ENCODE measurements at regions not wholly inside any gene's neighbourhood (a gene's known extent, or its start where the extent isn't known, plus 50 kb on each side); places are given as distances from the start of the nearest gene placed in this dataset.

- Histone ChIP-seq H3K27me3 (ENCODE audit: control insufficient read depth, insufficient read depth, low read length) (no peaks in the 10 kb centered on the region), H3K9me3 (ENCODE audit: control insufficient read depth, insufficient read depth, low read length) (no peaks in the 10 kb centered on the region), H2AK9ac (replicated peaks; ENCODE audit: low read depth, low read length, poor library complexity) (no peak overlapping the region), H3K4ac (ENCODE audit: low read depth, low read length) (no peak overlapping the region), H3K9me1 (ENCODE audit: insufficient read depth, low read length) (no peaks in the 10 kb centered on the region), H3K27ac (ENCODE audit: insufficient read depth, low read length) (no peak overlapping the region), H4K5ac (ENCODE audit: low read depth, low read length) (no peak overlapping the region), H3K14ac (replicated peaks; ENCODE audit: low read depth, low read length) (no peak overlapping the region), H2BK5ac (ENCODE audit: low read depth, low read length, poor library complexity, severe bottlenecking) (no peak overlapping the region), H4K8ac (ENCODE audit: low read depth in 2 of 2, low read length in 2 of 2) (no peak overlapping the region), H3K4me3 (ENCODE audit: insufficient read depth, low read depth, low read length) (no peak overlapping the region), H4K91ac (ENCODE audit: insufficient read depth, low read depth, low read length) (no peak overlapping the region), H3K23ac (ENCODE audit: low read depth, low read length) (no peak overlapping the region), H3K18ac (ENCODE audit: low read depth, low read length) (no peak overlapping the region), H2AFZ (replicated peaks; ENCODE audit: low read length, poor library complexity) (no peak overlapping the region), H3K9ac (ENCODE audit: low read depth, low read length) (no peak overlapping the region), H3K79me1 (ENCODE audit: low read depth in 1 of 2, low read length in 2 of 2) (no peaks in the 10 kb centered on the region), H2BK15ac (ENCODE audit: low read depth, low read length) (no peak overlapping the region), H2AK5ac (ENCODE audit: low read depth, low read length) (no peak overlapping the region), H3K4me2 (ENCODE audit: low read depth, low read length) (no peak overlapping the region), H3K36me3 (ENCODE audit: control insufficient read depth, insufficient read depth, low read length) (no peaks in the 10 kb centered on the region), H2BK120ac (ENCODE audit: low read depth, low read length) (no peak overlapping the region), H3K4me1 (ENCODE audit: control insufficient read depth, insufficient read depth, low read length) (no peaks in the 10 kb centered on the region), H2BK20ac (ENCODE audit: low read depth, low read length) (no peak overlapping the region), H3K56ac (ENCODE audit: extremely low read depth, insufficient read depth, low read length) (no peak overlapping the region), H4K20me1 (ENCODE audit: insufficient read depth, low read length) (no peaks in the 10 kb centered on the region)
- no CpG with 5 or more reads among the region's 2 CpGs for WGBS, 2 experiments (ENCODE audit: extremely low coverage in 2 of 2, insufficient read length in 1 of 2)
- DNase-seq (no peak), ATAC-seq (ENCODE audit: low read depth) (no peak)
- in situ Hi-C loops (cut with MboI; ENCODE audit: low sequenced_read_pairs) (no loop called here), dilution Hi-C loops (cut with HindIII; ENCODE audit: low sequenced_read_pairs, unreplicated experiment) (no loop called here), intact Hi-C loops (cut with micrococcal nuclease) (no loop called here)
- ChIA-PET CTCF (no interaction called here), POLR2A (ENCODE audit: unreplicated experiment) (no interaction called here)
- BruUV-seq (replicated peaks), result no TSS peak
- TF ChIP-seq CTCF (conservative IDR thresholded peaks at IDR 0.05; ENCODE audit: low read depth, low read length) (peak; percentile 32), MAZ (IDR thresholded peaks at IDR 0.05; ENCODE audit: borderline replicate concordance, low read depth, low read length) (no peak)
Measured at GRCh38 chr6:50610562-50610961, 102.8 kb upstream of the TFAP2D start.
